K562 (cell line): ENCODE measurements at regions not wholly inside any gene's neighbourhood (a gene's known extent, or its start where the extent isn't known, plus 50 kb on each side); places are given as distances from the start of the nearest gene placed in this dataset.

ENCODE experiments used
- ATF7 ChIP-seq: fragments of 450-650 bp; IDR thresholded peaks from 2 replicates; pipeline ENCODE4 v1.7.1; 2014; ENCODE audit warnings: mild to moderate bottlenecking, moderate library complexity
- EP300 ChIP-seq: IDR thresholded peaks from 2 replicates; pipeline ENCODE4 v1.6.1; 2012; ENCODE audit warnings: low read length, improper control_type of control experiment
- JUND ChIP-seq, 2 experiments: IDR thresholded peaks; 2 replicates in 1 of 2; 3 replicates in 1 of 2; pipeline ENCODE4 v1.6.1; 2011; ENCODE audit warnings: borderline replicate concordance in 2 of 2, low read depth in 2 of 2, low read length in 2 of 2, improper control_type of control experiment in 1 of 2, missing biosample characterization in 1 of 2, missing genetic modification characterization in 1 of 2, missing genetic modification reagents in 1 of 2
- POLR2AphosphoS5 ChIP-seq: IDR thresholded peaks from 2 replicates; pipeline ENCODE4 v1.6.1; 2011; ENCODE audit warnings: mild to moderate bottlenecking, low read depth, low read length, moderate library complexity; ENCODE audit not compliant: control insufficient read depth, insufficient read depth
- POLR3A ChIP-seq: IDR thresholded peaks from 2 replicates; pipeline ENCODE4 v1.6.1; 2011; ENCODE audit warnings: borderline replicate concordance, mild to moderate bottlenecking, moderate library complexity; ENCODE audit not compliant: insufficient read length, insufficient read depth; ENCODE audit errors: extremely low read depth
- SMAD4 ChIP-seq: fragments of 250-450 bp; sonication (Bioruptor Pico); conservative IDR thresholded peaks from 2 replicates; pipeline ENCODE4 v1.8.0; 2021; ENCODE audit warnings: inconsistent platforms, mild to moderate bottlenecking, moderate library complexity
- ZNF232 ChIP-seq: sonication (generic); formaldehyde crosslinking; IDR thresholded peaks from 2 replicates; pipeline ENCODE4 v1.8.0; 2022; ENCODE audit warnings: mild to moderate bottlenecking, missing genetic modification reagents
- TF ChIP-seq, protein P1 (sequence below): fragments of 450-650 bp; formaldehyde crosslinking; IDR thresholded peaks from 2 replicates; pipeline ENCODE4 v1.4.0; 2022; ENCODE audit warnings: missing genetic modification characterization
- TF ChIP-seq, protein P2 (sequence below): sonication (generic); formaldehyde crosslinking; IDR thresholded peaks from 2 replicates; pipeline ENCODE4 v1.8.1; 2023; ENCODE audit warnings: mild to moderate bottlenecking, missing genetic modification reagents
- TF ChIP-seq, protein P3 (sequence below): fragments of 450-650 bp; formaldehyde crosslinking; IDR thresholded peaks from 2 replicates; pipeline ENCODE4 v1.4.0; 2020; ENCODE audit warnings: mild to moderate bottlenecking, mixed read lengths
- TF ChIP-seq, protein P4 (sequence below): sonication (generic); formaldehyde crosslinking; IDR thresholded peaks from 2 replicates; pipeline ENCODE4 v1.4.0; 2020; ENCODE audit warnings: mild to moderate bottlenecking, missing genetic modification reagents

DNA sequence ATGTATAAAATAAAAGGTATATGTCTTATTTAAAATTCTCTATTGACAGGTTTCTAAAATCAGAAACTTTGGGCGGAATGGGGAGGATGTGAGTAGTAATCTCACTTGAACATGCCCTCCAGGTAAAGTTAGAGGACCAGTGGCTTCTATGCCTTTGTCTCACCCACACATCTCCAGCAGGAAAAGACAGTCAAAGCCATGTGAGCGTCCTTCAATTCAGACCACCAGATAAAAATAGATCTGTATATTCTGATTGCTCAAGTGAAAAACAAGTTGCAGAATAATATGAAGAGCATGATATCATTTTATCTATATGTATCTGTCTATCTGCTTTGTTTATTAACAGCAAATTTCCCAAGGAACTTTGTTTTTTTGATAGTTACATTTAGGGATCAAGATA is 152.2 kb downstream of the TMCO5A start:
- TF ChIP-seq EP300: no peak
- TF ChIP-seq POLR3A: no peak
- no peak for TF ChIP-seq ZNF232 (CRISPR knock-in tag)
- TF ChIP-seq POLR2AphosphoS5: no peak
- TF ChIP-seq, protein P1, sequence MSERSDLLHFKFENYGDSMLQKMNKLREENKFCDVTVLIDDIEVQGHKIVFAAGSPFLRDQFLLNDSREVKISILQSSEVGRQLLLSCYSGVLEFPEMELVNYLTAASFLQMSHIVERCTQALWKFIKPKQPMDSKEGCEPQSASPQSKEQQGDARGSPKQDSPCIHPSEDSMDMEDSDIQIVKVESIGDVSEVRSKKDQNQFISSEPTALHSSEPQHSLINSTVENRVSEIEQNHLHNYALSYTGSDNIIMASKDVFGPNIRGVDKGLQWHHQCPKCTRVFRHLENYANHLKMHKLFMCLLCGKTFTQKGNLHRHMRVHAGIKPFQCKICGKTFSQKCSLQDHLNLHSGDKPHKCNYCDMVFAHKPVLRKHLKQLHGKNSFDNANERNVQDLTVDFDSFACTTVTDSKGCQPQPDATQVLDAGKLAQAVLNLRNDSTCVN (CRISPR knock-in tag): no peak
- no peak for TF ChIP-seq JUND (IDR thresholded peaks at IDR 0.05; ENCODE audit: borderline replicate concordance, low read depth, low read length)
- no peak for TF ChIP-seq JUND (tag; IDR thresholded peaks at IDR 0.05; ENCODE audit: borderline replicate concordance, low read depth, low read length)
- TF ChIP-seq SMAD4 (CRISPR knock-in tag): no peak
- TF ChIP-seq, protein P2, sequence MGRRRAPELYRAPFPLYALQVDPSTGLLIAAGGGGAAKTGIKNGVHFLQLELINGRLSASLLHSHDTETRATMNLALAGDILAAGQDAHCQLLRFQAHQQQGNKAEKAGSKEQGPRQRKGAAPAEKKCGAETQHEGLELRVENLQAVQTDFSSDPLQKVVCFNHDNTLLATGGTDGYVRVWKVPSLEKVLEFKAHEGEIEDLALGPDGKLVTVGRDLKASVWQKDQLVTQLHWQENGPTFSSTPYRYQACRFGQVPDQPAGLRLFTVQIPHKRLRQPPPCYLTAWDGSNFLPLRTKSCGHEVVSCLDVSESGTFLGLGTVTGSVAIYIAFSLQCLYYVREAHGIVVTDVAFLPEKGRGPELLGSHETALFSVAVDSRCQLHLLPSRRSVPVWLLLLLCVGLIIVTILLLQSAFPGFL (CRISPR knock-in tag): no peak
- TF ChIP-seq ATF7: no peak
- TF ChIP-seq, protein P3, sequence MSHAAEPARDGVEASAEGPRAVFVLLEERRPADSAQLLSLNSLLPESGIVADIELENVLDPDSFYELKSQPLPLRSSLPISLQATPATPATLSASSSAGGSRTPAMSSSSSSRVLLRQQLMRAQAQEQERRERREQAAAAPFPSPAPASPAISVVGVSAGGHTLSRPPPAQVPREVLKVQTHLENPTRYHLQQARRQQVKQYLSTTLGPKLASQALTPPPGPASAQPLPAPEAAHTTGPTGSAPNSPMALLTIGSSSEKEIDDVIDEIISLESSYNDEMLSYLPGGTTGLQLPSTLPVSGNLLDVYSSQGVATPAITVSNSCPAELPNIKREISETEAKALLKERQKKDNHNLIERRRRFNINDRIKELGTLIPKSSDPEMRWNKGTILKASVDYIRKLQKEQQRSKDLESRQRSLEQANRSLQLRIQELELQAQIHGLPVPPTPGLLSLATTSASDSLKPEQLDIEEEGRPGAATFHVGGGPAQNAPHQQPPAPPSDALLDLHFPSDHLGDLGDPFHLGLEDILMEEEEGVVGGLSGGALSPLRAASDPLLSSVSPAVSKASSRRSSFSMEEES (CRISPR knock-in tag): no peak
- TF ChIP-seq, protein P4, sequence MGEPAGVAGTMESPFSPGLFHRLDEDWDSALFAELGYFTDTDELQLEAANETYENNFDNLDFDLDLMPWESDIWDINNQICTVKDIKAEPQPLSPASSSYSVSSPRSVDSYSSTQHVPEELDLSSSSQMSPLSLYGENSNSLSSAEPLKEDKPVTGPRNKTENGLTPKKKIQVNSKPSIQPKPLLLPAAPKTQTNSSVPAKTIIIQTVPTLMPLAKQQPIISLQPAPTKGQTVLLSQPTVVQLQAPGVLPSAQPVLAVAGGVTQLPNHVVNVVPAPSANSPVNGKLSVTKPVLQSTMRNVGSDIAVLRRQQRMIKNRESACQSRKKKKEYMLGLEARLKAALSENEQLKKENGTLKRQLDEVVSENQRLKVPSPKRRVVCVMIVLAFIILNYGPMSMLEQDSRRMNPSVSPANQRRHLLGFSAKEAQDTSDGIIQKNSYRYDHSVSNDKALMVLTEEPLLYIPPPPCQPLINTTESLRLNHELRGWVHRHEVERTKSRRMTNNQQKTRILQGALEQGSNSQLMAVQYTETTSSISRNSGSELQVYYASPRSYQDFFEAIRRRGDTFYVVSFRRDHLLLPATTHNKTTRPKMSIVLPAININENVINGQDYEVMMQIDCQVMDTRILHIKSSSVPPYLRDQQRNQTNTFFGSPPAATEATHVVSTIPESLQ: no peak
